ENCODE measurements at regions not wholly inside any gene's neighbourhood (a gene's known extent, or its start where the extent isn't known, plus 50 kb on each side); places are given as distances from the start of the nearest gene placed in this dataset.

GRCh38 chr9:118644066-118644465 lies 725.2 kb downstream of the BRINP1 start:
- H3K4me1 ChIP-seq (ENCODE audit: insufficient read depth, insufficient read length) = no peaks in the 10 kb centered on the region
- H3K9ac ChIP-seq (ENCODE audit: insufficient read length, low read depth) = no peak overlapping the region
- H3K9me3 ChIP-seq (ENCODE audit: insufficient read depth, low read length) = peaks cover 5% of the 10 kb centered on the region
- no peaks in the 10 kb centered on the region for H3K27me3 ChIP-seq (ENCODE audit: insufficient read depth, insufficient read length)
- TF ChIP-seq ZNF274 (IDR thresholded peaks at IDR 0.05; ENCODE audit: low read depth, low read length) = no peak
- no peaks in the 10 kb centered on the region for H3K36me3 ChIP-seq (ENCODE audit: insufficient read depth, insufficient read length, low read length)
- DNase-seq (ENCODE audit: low read depth, low spot score) = no peak
- H3K4me3 ChIP-seq (ENCODE audit: insufficient read length, low read depth) = no peak overlapping the region

- H3K27me3 ChIP-seq (ENCODE audit: insufficient read depth, insufficient read length) = no peaks in the 10 kb centered on the region
- no peaks in the 10 kb centered on the region for H3K36me3 ChIP-seq (ENCODE audit: insufficient read depth, insufficient read length, low read length)
- no peak overlapping the region for H3K9ac ChIP-seq (ENCODE audit: insufficient read length, low read depth)
- TF ChIP-seq ZNF274 (IDR thresholded peaks at IDR 0.05; ENCODE audit: low read depth, low read length) = no peak
- no peak for TF ChIP-seq SUZ12 (IDR thresholded peaks at IDR 0.05; ENCODE audit: extremely low read depth, insufficient read depth, insufficient read length)
- TF ChIP-seq YY1 (IDR thresholded peaks at IDR 0.05; ENCODE audit: insufficient read depth, insufficient read length) = no peak
- H3K4me3 ChIP-seq (ENCODE audit: insufficient read length, low read depth) = no peak overlapping the region
- no peaks in the 10 kb centered on the region for H3K9me3 ChIP-seq (ENCODE audit: insufficient read depth, low read length)
- H3K4me1 ChIP-seq (ENCODE audit: insufficient read depth, insufficient read length) = no peaks in the 10 kb centered on the region
- DNase-seq (ENCODE audit: low read depth, low spot score) = no peak
Observed at GRCh38 chr9:118647331-118647730, 721.9 kb downstream of the BRINP1 start.

GRCh38 chr9:118650417-118650816 lies 718.8 kb downstream of the BRINP1 start:
- Histone ChIP-seq H3K36me3 (ENCODE audit: insufficient read depth, insufficient read length, low read length) (no peaks in the 10 kb centered on the region), H3K4me1 (ENCODE audit: insufficient read depth, insufficient read length) (no peaks in the 10 kb centered on the region), H3K9ac (ENCODE audit: insufficient read length, low read depth) (no peak overlapping the region)

GRCh38 chr9:118651511-118651910 lies 717.7 kb downstream of the BRINP1 start:
- Histone ChIP-seq H3K27me3 (ENCODE audit: insufficient read depth, insufficient read length) (no peaks in the 10 kb centered on the region), H3K9me3 (ENCODE audit: insufficient read depth, low read length) (no peaks in the 10 kb centered on the region), H3K9ac (ENCODE audit: insufficient read length, low read depth) (no peak overlapping the region), H3K36me3 (ENCODE audit: insufficient read depth, insufficient read length, low read length) (no peaks in the 10 kb centered on the region), H3K4me3 (ENCODE audit: insufficient read length, low read depth) (no peak overlapping the region), H3K4me1 (ENCODE audit: insufficient read depth, insufficient read length) (no peaks in the 10 kb centered on the region)
- DNase-seq (ENCODE audit: low read depth, low spot score) = no peak
- TF ChIP-seq SUZ12 (IDR thresholded peaks at IDR 0.05; ENCODE audit: extremely low read depth, insufficient read depth, insufficient read length) = no peak
- TF ChIP-seq YY1 (IDR thresholded peaks at IDR 0.05; ENCODE audit: insufficient read depth, insufficient read length) = no peak
- TF ChIP-seq ZNF274 (IDR thresholded peaks at IDR 0.05; ENCODE audit: low read depth, low read length) = no peak

More at GRCh38 chr9:118650417-118650816, 718.8 kb downstream of the BRINP1 start:
- Histone ChIP-seq H3K4me3 (ENCODE audit: insufficient read length, low read depth) (no peak overlapping the region), H3K9me3 (ENCODE audit: insufficient read depth, low read length) (no peaks in the 10 kb centered on the region), H3K27me3 (ENCODE audit: insufficient read depth, insufficient read length) (no peaks in the 10 kb centered on the region)
- no peak for DNase-seq (ENCODE audit: low read depth, low spot score)
- TF ChIP-seq SUZ12 (IDR thresholded peaks at IDR 0.05; ENCODE audit: extremely low read depth, insufficient read depth, insufficient read length) (no peak), ZNF274 (IDR thresholded peaks at IDR 0.05; ENCODE audit: low read depth, low read length) (no peak), YY1 (IDR thresholded peaks at IDR 0.05; ENCODE audit: insufficient read depth, insufficient read length) (no peak)

- H3K36me3 ChIP-seq (ENCODE audit: insufficient read depth, insufficient read length, low read length) = no peaks in the 10 kb centered on the region
- no peak for DNase-seq (ENCODE audit: low read depth, low spot score)
- no peak overlapping the region for H3K4me3 ChIP-seq (ENCODE audit: insufficient read length, low read depth)
- no peak overlapping the region for H3K9ac ChIP-seq (ENCODE audit: insufficient read length, low read depth)
- H3K9me3 ChIP-seq (ENCODE audit: insufficient read depth, low read length) = no peaks in the 10 kb centered on the region
- H3K4me1 ChIP-seq (ENCODE audit: insufficient read depth, insufficient read length) = no peaks in the 10 kb centered on the region
- no peaks in the 10 kb centered on the region for H3K27me3 ChIP-seq (ENCODE audit: insufficient read depth, insufficient read length)
- TF ChIP-seq SUZ12 (IDR thresholded peaks at IDR 0.05; ENCODE audit: extremely low read depth, insufficient read depth, insufficient read length) (no peak), YY1 (IDR thresholded peaks at IDR 0.05; ENCODE audit: insufficient read depth, insufficient read length) (no peak), ZNF274 (IDR thresholded peaks at IDR 0.05; ENCODE audit: low read depth, low read length) (no peak)
Observed at GRCh38 chr9:118652258-118652657, 717.0 kb downstream of the BRINP1 start.

GRCh38 chr9:118652912-118653311 lies 716.3 kb downstream of the BRINP1 start:
- Histone ChIP-seq H3K4me3 (ENCODE audit: insufficient read length, low read depth) (no peak overlapping the region), H3K4me1 (ENCODE audit: insufficient read depth, insufficient read length) (no peaks in the 10 kb centered on the region), H3K9ac (ENCODE audit: insufficient read length, low read depth) (no peak overlapping the region), H3K36me3 (ENCODE audit: insufficient read depth, insufficient read length, low read length) (no peaks in the 10 kb centered on the region), H3K9me3 (ENCODE audit: insufficient read depth, low read length) (no peaks in the 10 kb centered on the region), H3K27me3 (ENCODE audit: insufficient read depth, insufficient read length) (no peaks in the 10 kb centered on the region)
- no peak for DNase-seq (ENCODE audit: low read depth, low spot score)
- TF ChIP-seq ZNF274 (IDR thresholded peaks at IDR 0.05; ENCODE audit: low read depth, low read length) = no peak

GRCh38 chr9:118659011-118659410 lies 710.2 kb downstream of the BRINP1 start:
- no peak for TF ChIP-seq YY1 (IDR thresholded peaks at IDR 0.05; ENCODE audit: insufficient read depth, insufficient read length)
- no peak for TF ChIP-seq ZNF274 (IDR thresholded peaks at IDR 0.05; ENCODE audit: low read depth, low read length)
- TF ChIP-seq SUZ12 (IDR thresholded peaks at IDR 0.05; ENCODE audit: extremely low read depth, insufficient read depth, insufficient read length) = no peak
- no peak overlapping the region for H3K9ac ChIP-seq (ENCODE audit: insufficient read length, low read depth)
- no peaks in the 10 kb centered on the region for H3K27me3 ChIP-seq (ENCODE audit: insufficient read depth, insufficient read length)
- no peaks in the 10 kb centered on the region for H3K36me3 ChIP-seq (ENCODE audit: insufficient read depth, insufficient read length, low read length)
- no peak for DNase-seq (ENCODE audit: low read depth, low spot score)
- H3K9me3 ChIP-seq (ENCODE audit: insufficient read depth, low read length) = no peaks in the 10 kb centered on the region
- H3K4me1 ChIP-seq (ENCODE audit: insufficient read depth, insufficient read length) = no peaks in the 10 kb centered on the region
- H3K4me3 ChIP-seq (ENCODE audit: insufficient read length, low read depth) = no peak overlapping the region
